ENCODE measurements at regions not wholly inside any gene's neighbourhood (a gene's known extent, or its start where the extent isn't known, plus 50 kb on each side); places are given as distances from the start of the nearest gene placed in this dataset.

- no peaks in the 10 kb centered on the region for H3K27me3 ChIP-seq (ENCODE audit: low read depth, low read length)
- no peak overlapping the region for H3K4me3 ChIP-seq (ENCODE audit: low read depth in 1 of 2, low read length in 2 of 2)
- no peaks in the 10 kb centered on the region for H3K4me1 ChIP-seq (ENCODE audit: control insufficient read depth in 1 of 2, insufficient read depth in 2 of 2, low read length in 2 of 2)
- no peak overlapping the region for H3K27ac ChIP-seq (ENCODE audit: low read length)
- H3K36me3 ChIP-seq (ENCODE audit: control insufficient read depth in 1 of 2, insufficient read depth in 2 of 2, low read length in 2 of 2) = no peaks in the 10 kb centered on the region
- no peaks in the 10 kb centered on the region for H3K9me3 ChIP-seq (ENCODE audit: control insufficient read depth in 1 of 2, low read length in 2 of 2)
Measured at GRCh38 chr3:176088962-176089383, 1108.3 kb downstream of the TBL1XR1 start.

GRCh38 chr3:176087066-176087697, 1110.1 kb downstream of the TBL1XR1 start:
- H3K27me3 ChIP-seq (ENCODE audit: low read depth, low read length) = no peaks in the 10 kb centered on the region
- H3K4me1 ChIP-seq (ENCODE audit: control insufficient read depth in 1 of 2, insufficient read depth in 2 of 2, low read length in 2 of 2) = no peaks in the 10 kb centered on the region
- no peak overlapping the region for H3K4me3 ChIP-seq (ENCODE audit: low read depth in 1 of 2, low read length in 2 of 2)
- no peak overlapping the region for H3K27ac ChIP-seq (ENCODE audit: low read length)
- H3K36me3 ChIP-seq (ENCODE audit: control insufficient read depth in 1 of 2, insufficient read depth in 2 of 2, low read length in 2 of 2) = no peaks in the 10 kb centered on the region
- no peaks in the 10 kb centered on the region for H3K9me3 ChIP-seq (ENCODE audit: control insufficient read depth in 1 of 2, low read length in 2 of 2)

- Histone ChIP-seq H3K9me3 (ENCODE audit: control insufficient read depth in 1 of 2, low read length in 2 of 2) (peaks cover 0 to 5% of the 10 kb centered on the region in 2 donors), H3K4me1 (ENCODE audit: control insufficient read depth in 1 of 2, insufficient read depth in 2 of 2, low read length in 2 of 2) (no peaks in the 10 kb centered on the region), H3K27me3 (ENCODE audit: low read depth, low read length) (no peaks in the 10 kb centered on the region), H3K36me3 (ENCODE audit: control insufficient read depth in 1 of 2, insufficient read depth in 2 of 2, low read length in 2 of 2) (no peaks in the 10 kb centered on the region), H3K27ac (ENCODE audit: low read length) (no peak overlapping the region), H3K4me3 (ENCODE audit: low read depth in 1 of 2, low read length in 2 of 2) (no peak overlapping the region)
Measured at GRCh38 chr3:176079785-176080184, 1117.5 kb downstream of the TBL1XR1 start.

GRCh38 chr3:176078906-176079305, 1118.4 kb downstream of the TBL1XR1 start:
- Histone ChIP-seq H3K4me3 (ENCODE audit: low read depth in 1 of 2, low read length in 2 of 2) (no peak overlapping the region), H3K36me3 (ENCODE audit: control insufficient read depth in 1 of 2, insufficient read depth in 2 of 2, low read length in 2 of 2) (no peaks in the 10 kb centered on the region), H3K9me3 (ENCODE audit: control insufficient read depth in 1 of 2, low read length in 2 of 2) (peaks cover 0 to 5% of the 10 kb centered on the region in 2 donors), H3K4me1 (ENCODE audit: control insufficient read depth in 1 of 2, insufficient read depth in 2 of 2, low read length in 2 of 2) (no peaks in the 10 kb centered on the region), H3K27ac (ENCODE audit: low read length) (no peak overlapping the region), H3K27me3 (ENCODE audit: low read depth, low read length) (no peaks in the 10 kb centered on the region)

GRCh38 chr3:176075491-176075890, 1121.8 kb downstream of the TBL1XR1 start:
- no peak overlapping the region for H3K4me3 ChIP-seq (ENCODE audit: low read depth in 1 of 2, low read length in 2 of 2)
- H3K4me1 ChIP-seq (ENCODE audit: control insufficient read depth in 1 of 2, insufficient read depth in 2 of 2, low read length in 2 of 2) = no peaks in the 10 kb centered on the region
- no peaks in the 10 kb centered on the region for H3K27me3 ChIP-seq (ENCODE audit: low read depth, low read length)
- no peaks in the 10 kb centered on the region for H3K36me3 ChIP-seq (ENCODE audit: control insufficient read depth in 1 of 2, insufficient read depth in 2 of 2, low read length in 2 of 2)
- H3K27ac ChIP-seq (ENCODE audit: low read length) = no peak overlapping the region
- peaks cover 0 to 5% of the 10 kb centered on the region in 2 donors for H3K9me3 ChIP-seq (ENCODE audit: control insufficient read depth in 1 of 2, low read length in 2 of 2)

GRCh38 chr3:176075046-176075445, 1122.2 kb downstream of the TBL1XR1 start:
- Histone ChIP-seq H3K27ac (ENCODE audit: low read length) (no peak overlapping the region), H3K4me1 (ENCODE audit: control insufficient read depth in 1 of 2, insufficient read depth in 2 of 2, low read length in 2 of 2) (no peaks in the 10 kb centered on the region), H3K4me3 (ENCODE audit: low read depth in 1 of 2, low read length in 2 of 2) (no peak overlapping the region), H3K27me3 (ENCODE audit: low read depth, low read length) (no peaks in the 10 kb centered on the region), H3K9me3 (ENCODE audit: control insufficient read depth in 1 of 2, low read length in 2 of 2) (peaks cover 0 to 5% of the 10 kb centered on the region in 2 donors), H3K36me3 (ENCODE audit: control insufficient read depth in 1 of 2, insufficient read depth in 2 of 2, low read length in 2 of 2) (no peaks in the 10 kb centered on the region)

- H3K4me3 ChIP-seq (ENCODE audit: low read depth in 1 of 2, low read length in 2 of 2) = no peak overlapping the region
- H3K27me3 ChIP-seq (ENCODE audit: low read depth, low read length) = no peaks in the 10 kb centered on the region
- no peaks in the 10 kb centered on the region for H3K9me3 ChIP-seq (ENCODE audit: control insufficient read depth in 1 of 2, low read length in 2 of 2)
- no peak overlapping the region for H3K27ac ChIP-seq (ENCODE audit: low read length)
- no peaks in the 10 kb centered on the region for H3K4me1 ChIP-seq (ENCODE audit: control insufficient read depth in 1 of 2, insufficient read depth in 2 of 2, low read length in 2 of 2)
- no peaks in the 10 kb centered on the region for H3K36me3 ChIP-seq (ENCODE audit: control insufficient read depth in 1 of 2, insufficient read depth in 2 of 2, low read length in 2 of 2)
Measured at GRCh38 chr3:176074096-176074495, 1123.2 kb downstream of the TBL1XR1 start.

GRCh38 chr3:176071943-176072342, 1125.3 kb downstream of the TBL1XR1 start:
- H3K9me3 ChIP-seq (ENCODE audit: control insufficient read depth in 1 of 2, low read length in 2 of 2) = no peaks in the 10 kb centered on the region

GRCh38 chr3:176068750-176069149, 1128.5 kb downstream of the TBL1XR1 start:
- Histone ChIP-seq H3K4me3 (ENCODE audit: low read depth in 1 of 2, low read length in 2 of 2) (no peak overlapping the region), H3K4me1 (ENCODE audit: control insufficient read depth in 1 of 2, insufficient read depth in 2 of 2, low read length in 2 of 2) (no peaks in the 10 kb centered on the region), H3K27me3 (ENCODE audit: low read depth, low read length) (no peaks in the 10 kb centered on the region), H3K27ac (ENCODE audit: low read length) (no peak overlapping the region), H3K9me3 (ENCODE audit: control insufficient read depth in 1 of 2, low read length in 2 of 2) (no peaks in the 10 kb centered on the region), H3K36me3 (ENCODE audit: control insufficient read depth in 1 of 2, insufficient read depth in 2 of 2, low read length in 2 of 2) (no peaks in the 10 kb centered on the region)

More at GRCh38 chr3:176071943-176072342, 1125.3 kb downstream of the TBL1XR1 start:
- Histone ChIP-seq H3K27ac (ENCODE audit: low read length) (no peak overlapping the region), H3K4me3 (ENCODE audit: low read depth in 1 of 2, low read length in 2 of 2) (no peak overlapping the region), H3K36me3 (ENCODE audit: control insufficient read depth in 1 of 2, insufficient read depth in 2 of 2, low read length in 2 of 2) (no peaks in the 10 kb centered on the region), H3K27me3 (ENCODE audit: low read depth, low read length) (no peaks in the 10 kb centered on the region), H3K4me1 (ENCODE audit: control insufficient read depth in 1 of 2, insufficient read depth in 2 of 2, low read length in 2 of 2) (no peaks in the 10 kb centered on the region)

GRCh38 chr3:176058856-176059255, 1138.4 kb downstream of the TBL1XR1 start:
- Histone ChIP-seq H3K9me3 (ENCODE audit: control insufficient read depth in 1 of 2, low read length in 2 of 2) (no peaks in the 10 kb centered on the region), H3K27me3 (ENCODE audit: low read depth, low read length) (no peaks in the 10 kb centered on the region), H3K4me1 (ENCODE audit: control insufficient read depth in 1 of 2, insufficient read depth in 2 of 2, low read length in 2 of 2) (no peaks in the 10 kb centered on the region), H3K36me3 (ENCODE audit: control insufficient read depth in 1 of 2, insufficient read depth in 2 of 2, low read length in 2 of 2) (no peaks in the 10 kb centered on the region), H3K27ac (ENCODE audit: low read length) (no peak overlapping the region), H3K4me3 (ENCODE audit: low read depth in 1 of 2, low read length in 2 of 2) (no peak overlapping the region)

- Histone ChIP-seq H3K36me3 (ENCODE audit: control insufficient read depth in 1 of 2, insufficient read depth in 2 of 2, low read length in 2 of 2) (no peaks in the 10 kb centered on the region), H3K9me3 (ENCODE audit: control insufficient read depth in 1 of 2, low read length in 2 of 2) (no peaks in the 10 kb centered on the region), H3K4me1 (ENCODE audit: control insufficient read depth in 1 of 2, insufficient read depth in 2 of 2, low read length in 2 of 2) (no peaks in the 10 kb centered on the region), H3K27me3 (ENCODE audit: low read depth, low read length) (no peaks in the 10 kb centered on the region), H3K27ac (ENCODE audit: low read length) (no peak overlapping the region), H3K4me3 (ENCODE audit: low read depth in 1 of 2, low read length in 2 of 2) (no peak overlapping the region)
Measured at GRCh38 chr3:176055836-176056235, 1141.4 kb downstream of the TBL1XR1 start.

- no peak overlapping the region for H3K4me3 ChIP-seq (ENCODE audit: low read depth in 1 of 2, low read length in 2 of 2)
- H3K9me3 ChIP-seq (ENCODE audit: control insufficient read depth in 1 of 2, low read length in 2 of 2) = no peaks in the 10 kb centered on the region
Measured at GRCh38 chr3:176051766-176052165, 1145.5 kb downstream of the TBL1XR1 start.

More at GRCh38 chr3:176051766-176052165, 1145.5 kb downstream of the TBL1XR1 start:
- no peaks in the 10 kb centered on the region for H3K27me3 ChIP-seq (ENCODE audit: low read depth, low read length)
- H3K27ac ChIP-seq (ENCODE audit: low read length) = no peak overlapping the region
- H3K36me3 ChIP-seq (ENCODE audit: control insufficient read depth in 1 of 2, insufficient read depth in 2 of 2, low read length in 2 of 2) = no peaks in the 10 kb centered on the region
- H3K4me1 ChIP-seq (ENCODE audit: control insufficient read depth in 1 of 2, insufficient read depth in 2 of 2, low read length in 2 of 2) = no peaks in the 10 kb centered on the region

Measured in muscle layer of duodenum (tissue), 2 donors.